K562 (cell line): ENCODE measurements at regions not wholly inside any gene's neighbourhood (a gene's known extent, or its start where the extent isn't known, plus 50 kb on each side); places are given as distances from the start of the nearest gene placed in this dataset.

Experiments used
- ARID2 ChIP-seq: fragments of 450-650 bp; IDR thresholded peaks from 2 replicates; pipeline ENCODE4 v1.6.1; 2017; ENCODE audit warnings: antibody characterized with exemption, mild to moderate bottlenecking
- CBX3 ChIP-seq, 2 experiments: IDR thresholded peaks; 1 replicate in 1 of 2; 2 replicates in 1 of 2; pipeline ENCODE4 v1.6.1; 2012; ENCODE audit warnings: inconsistent platforms in 2 of 2, low read length in 2 of 2, borderline replicate concordance in 1 of 2, control low read depth in 1 of 2
- HNRNPUL1 ChIP-seq: fragments of 200-400 bp; formaldehyde crosslinking; IDR thresholded peaks from 2 replicates; pipeline ENCODE4 v1.6.1; 2017; ENCODE audit warnings: low read length
- IRF1 ChIP-seq: sonication (generic); formaldehyde crosslinking; IDR thresholded peaks from 2 replicates; pipeline ENCODE4 v1.8.0; 2022; ENCODE audit warnings: missing genetic modification reagents, mild to moderate bottlenecking, borderline replicate concordance
- NR2C1 ChIP-seq, 2 experiments: fragments of 450-650 bp; IDR thresholded peaks; 2 replicates each; pipeline ENCODE4 v1.6.1; 2017; ENCODE audit warnings: mild to moderate bottlenecking in 2 of 2, antibody characterized with exemption in 1 of 2, inconsistent platforms in 1 of 2, missing compliant biosample characterization in 1 of 2, missing genetic modification characterization in 1 of 2
- PBX2 ChIP-seq, 2 experiments: IDR thresholded peaks in 1 of 2; conservative IDR thresholded peaks in 1 of 2; 2 replicates each; pipeline ENCODE4 v1.6.1; 2016; ENCODE audit warnings: low read depth in 2 of 2, mild to moderate bottlenecking in 1 of 2, missing compliant biosample characterization in 1 of 2, missing genetic modification characterization in 1 of 2, moderate library complexity in 1 of 2
- ZNF3 ChIP-seq: fragments of 250-450 bp; sonication (Bioruptor Pico); IDR thresholded peaks from 2 replicates; pipeline ENCODE4 v1.5.0; 2021; ENCODE audit warnings: mild to moderate bottlenecking, moderate library complexity
- TF ChIP-seq, protein P1 (sequence below), 3 experiments: IDR thresholded peaks in 2 of 3; conservative IDR thresholded peaks in 1 of 3; 2 replicates each; pipeline ENCODE4 v1.5.1; 2011 to 2012; ENCODE audit warnings: low read length in 3 of 3, mild to moderate bottlenecking in 3 of 3, control low read depth in 2 of 3, improper control_type of control experiment in 1 of 3, inconsistent platforms in 1 of 3, low read depth in 1 of 3, mixed read lengths in 1 of 3, moderate library complexity in 1 of 3; ENCODE audit not compliant: insufficient read depth in 2 of 3

- TF ChIP-seq CBX3 (IDR thresholded peaks at IDR 0.05; ENCODE audit: borderline replicate concordance in 1 of 2, low read length in 2 of 2), result no peak
- TF ChIP-seq IRF1, result no peak
- TF ChIP-seq, protein P1, sequence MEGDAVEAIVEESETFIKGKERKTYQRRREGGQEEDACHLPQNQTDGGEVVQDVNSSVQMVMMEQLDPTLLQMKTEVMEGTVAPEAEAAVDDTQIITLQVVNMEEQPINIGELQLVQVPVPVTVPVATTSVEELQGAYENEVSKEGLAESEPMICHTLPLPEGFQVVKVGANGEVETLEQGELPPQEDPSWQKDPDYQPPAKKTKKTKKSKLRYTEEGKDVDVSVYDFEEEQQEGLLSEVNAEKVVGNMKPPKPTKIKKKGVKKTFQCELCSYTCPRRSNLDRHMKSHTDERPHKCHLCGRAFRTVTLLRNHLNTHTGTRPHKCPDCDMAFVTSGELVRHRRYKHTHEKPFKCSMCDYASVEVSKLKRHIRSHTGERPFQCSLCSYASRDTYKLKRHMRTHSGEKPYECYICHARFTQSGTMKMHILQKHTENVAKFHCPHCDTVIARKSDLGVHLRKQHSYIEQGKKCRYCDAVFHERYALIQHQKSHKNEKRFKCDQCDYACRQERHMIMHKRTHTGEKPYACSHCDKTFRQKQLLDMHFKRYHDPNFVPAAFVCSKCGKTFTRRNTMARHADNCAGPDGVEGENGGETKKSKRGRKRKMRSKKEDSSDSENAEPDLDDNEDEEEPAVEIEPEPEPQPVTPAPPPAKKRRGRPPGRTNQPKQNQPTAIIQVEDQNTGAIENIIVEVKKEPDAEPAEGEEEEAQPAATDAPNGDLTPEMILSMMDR (IDR thresholded peaks at IDR 0.05 in 2 of 3, conservative IDR thresholded peaks at IDR 0.05 in 1 of 3; ENCODE audit: insufficient read depth in 2 of 3, low read depth in 1 of 3, low read length in 3 of 3), result no peak
- no peak for TF ChIP-seq ARID2
- no peak for TF ChIP-seq HNRNPUL1
- no peak for TF ChIP-seq NR2C1 (IDR thresholded peaks at IDR 0.05)
- TF ChIP-seq NR2C1 (tag; IDR thresholded peaks at IDR 0.05), result no peak
- no peak for TF ChIP-seq ZNF3 (CRISPR knock-in tag)
- TF ChIP-seq PBX2 (CRISPR knock-in tag; IDR thresholded peaks at IDR 0.05; ENCODE audit: low read depth), result no peak
- no peak for TF ChIP-seq PBX2 (tag; conservative IDR thresholded peaks at IDR 0.05; ENCODE audit: low read depth)
Observed at GRCh38 chr22:49624421-49625177, 203.1 kb downstream of the BRD1 start.
